A673 (cell line): ENCODE measurements at regions not wholly inside any gene's neighbourhood (a gene's known extent, or its start where the extent isn't known, plus 50 kb on each side); places are given as distances from the start of the nearest gene placed in this dataset.

Experiments used
- BruUV-seq: library from RNA; stranded (reverse); fragments of 400-500 nt; replicated peaks from 2 replicates; lab custom pipeline; 2021; lab: Mats Ljungman, UMichigan
- CTCF ChIA-PET: fragments of 300-600 bp; sonication (Branson Sonifier 250); formaldehyde crosslinking; loops from one replicate; lab custom pipeline; 2022; ENCODE audit warnings: antibody characterized with exemption; lab: Charles Lee
- POLR2A ChIA-PET: fragments of 300-600 bp; sonication (Branson Sonifier 250); formaldehyde crosslinking; loops from one replicate; lab custom pipeline; 2022; ENCODE audit warnings: antibody characterized with exemption; ENCODE audit not compliant: low non-redundant PET; lab: Charles Lee
- DNase-seq: peaks from one replicate; pipeline ENCODE4 v3.0.0-alpha.2; 2015; ENCODE audit warnings: low spot score
- H3K27ac ChIP-seq: fragments of 200-600 bp; sonication (generic); 2 replicates; pipeline ENCODE4 v1.5.1; 2016; ENCODE audit warnings: mixed run types, low read depth, mild to moderate bottlenecking, mixed read lengths, antibody characterized with exemption, low read length; ENCODE audit not compliant: poor library complexity, severe bottlenecking
- H3K27me3 ChIP-seq: fragments of 200-600 bp; sonication (generic); replicated peaks from 2 replicates; pipeline ENCODE4 v1.6.1; 2017; ENCODE audit warnings: mixed run types, low read depth, mild to moderate bottlenecking, mixed read lengths, antibody characterized with exemption, low read length; ENCODE audit not compliant: insufficient read depth, poor library complexity
- H3K36me3 ChIP-seq: fragments of 200-600 bp; sonication (generic); 2 replicates; pipeline ENCODE4 v1.6.1; 2016; ENCODE audit warnings: mixed run types, mild to moderate bottlenecking, mixed read lengths, antibody characterized with exemption, low read length; ENCODE audit not compliant: insufficient read depth, poor library complexity, severe bottlenecking
- H3K4me1 ChIP-seq: fragments of 200-600 bp; sonication (generic); 2 replicates; pipeline ENCODE4 v1.6.1; 2017; ENCODE audit warnings: mixed run types, mild to moderate bottlenecking, mixed read lengths, antibody characterized with exemption, low read length; ENCODE audit not compliant: insufficient read depth, poor library complexity, severe bottlenecking
- H3K4me3 ChIP-seq: fragments of 200-600 bp; sonication (generic); 2 replicates; pipeline ENCODE4 v1.5.1; 2016; ENCODE audit warnings: low read depth, mixed run types, mild to moderate bottlenecking, mixed read lengths, low read length; ENCODE audit not compliant: poor library complexity, severe bottlenecking
- H3K9me3 ChIP-seq: fragments of 200-600 bp; sonication (generic); 2 replicates; pipeline ENCODE4 v1.6.1; 2016; ENCODE audit warnings: mixed run types, low read depth, mild to moderate bottlenecking, mixed read lengths, antibody characterized with exemption, low read length; ENCODE audit not compliant: poor library complexity, severe bottlenecking
- CTCF ChIP-seq: fragments of 300-800, 200-600 bp; sonication (generic); conservative IDR thresholded peaks from 2 replicates; pipeline ENCODE4 v1.5.1; 2017; ENCODE audit warnings: low read depth, mild to moderate bottlenecking, antibody characterized with exemption, low read length, moderate library complexity, mixed read lengths
- EZH2 ChIP-seq: fragments of 200-600 bp; sonication (generic); IDR thresholded peaks from 2 replicates; pipeline ENCODE4 v1.6.1; 2017; ENCODE audit warnings: borderline replicate concordance, low read depth, mild to moderate bottlenecking, mixed read lengths, antibody characterized with exemption, low read length; ENCODE audit not compliant: poor library complexity, severe bottlenecking
- intact Hi-C: fragments of 100-400 bp; cut with micrococcal nuclease; formaldehyde crosslinking; loops from one replicate; pipeline ENCODE4 v1.10.0; 2022; ENCODE audit not compliant: unreplicated experiment

GRCh38 chr12:125568306-125568705 is 503.1 kb downstream of the AACS start:
- BruUV-seq: no TSS peak
- H3K27me3 ChIP-seq: no peaks in the 10 kb centered on the region
- no peak for TF ChIP-seq EZH2
- no peak for TF ChIP-seq CTCF
- ChIA-PET POLR2A (no interaction called here), CTCF (no interaction called here)
- H3K4me3 ChIP-seq: no peak overlapping the region
- DNase-seq: no peak
- H3K4me1 ChIP-seq: no peaks in the 10 kb centered on the region
- intact Hi-C loops: no loop called here
- H3K9me3 ChIP-seq: no peaks in the 10 kb centered on the region
- H3K27ac ChIP-seq: no peak overlapping the region
- H3K36me3 ChIP-seq: no peaks in the 10 kb centered on the region

GRCh38 chr12:125573271-125573670 is 508.0 kb downstream of the AACS start:
- BruUV-seq: no TSS peak

GRCh38 chr12:125577334-125577733 is 512.1 kb downstream of the AACS start:
- no TSS peak for BruUV-seq
- no peak overlapping the region for H3K27ac ChIP-seq
- POLR2A ChIA-PET: no interaction called here

More at GRCh38 chr12:125573271-125573670, 508.0 kb downstream of the AACS start:
- intact Hi-C loops: no loop called here
- no peak overlapping the region for H3K27ac ChIP-seq
- TF ChIP-seq EZH2 (no peak), CTCF (no peak)
- POLR2A ChIA-PET: no interaction called here
- no peak overlapping the region for H3K4me3 ChIP-seq
- H3K36me3 ChIP-seq: no peaks in the 10 kb centered on the region
- CTCF ChIA-PET: no interaction called here
- no peaks in the 10 kb centered on the region for H3K9me3 ChIP-seq
- no peak for DNase-seq
- H3K4me1 ChIP-seq: no peaks in the 10 kb centered on the region
- H3K27me3 ChIP-seq: peaks cover 4% of the 10 kb centered on the region

More at GRCh38 chr12:125577334-125577733, 512.1 kb downstream of the AACS start:
- CTCF ChIA-PET: no interaction called here
- no peak overlapping the region for H3K4me3 ChIP-seq
- H3K4me1 ChIP-seq: no peaks in the 10 kb centered on the region
- no peaks in the 10 kb centered on the region for H3K9me3 ChIP-seq
- DNase-seq: no peak
- H3K36me3 ChIP-seq: no peaks in the 10 kb centered on the region
- intact Hi-C loops: no loop called here
- H3K27me3 ChIP-seq: peaks cover 4% of the 10 kb centered on the region
- no peak for TF ChIP-seq CTCF
